22Rv1 (cell line): ENCODE measurements at regions not wholly inside any gene's neighbourhood (a gene's known extent, or its start where the extent isn't known, plus 50 kb on each side); places are given as distances from the start of the nearest gene placed in this dataset.

Experiments
- H3K27ac ChIP-seq: fragments of 450-650 bp; 2 replicates; pipeline ENCODE4 v1.5.1; 2017
- ZFX ChIP-seq: fragments of 450-650 bp; IDR thresholded peaks from 2 replicates; pipeline ENCODE4 v1.6.1; 2017; ENCODE audit warnings: antibody characterized with exemption, borderline replicate concordance
- TF ChIP-seq, protein P1 (sequence below): fragments of 450-650 bp; IDR thresholded peaks from 2 replicates; pipeline ENCODE4 v1.5.1; 2017; ENCODE audit warnings: mild to moderate bottlenecking

DNA sequence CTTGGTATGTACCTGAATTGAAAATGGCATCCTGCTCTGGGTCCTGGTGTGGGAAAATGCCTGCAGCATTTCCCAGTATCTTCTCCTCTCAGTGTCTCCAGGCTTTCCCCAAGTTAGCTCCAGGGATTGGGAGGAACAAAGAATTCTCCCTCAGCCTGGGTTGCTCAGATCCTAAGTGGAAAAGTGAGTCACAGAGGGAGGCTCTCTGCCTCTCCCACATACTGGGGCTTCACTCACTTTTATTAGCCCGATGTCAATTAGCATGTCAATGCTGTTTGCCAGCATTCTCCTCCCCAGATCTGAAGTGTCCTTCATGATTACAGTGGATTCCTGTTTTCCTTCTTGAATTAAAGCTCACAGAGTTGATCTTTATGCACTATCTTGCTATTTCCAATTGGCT lies 655.0 kb downstream of the EPHA3 start:
- H3K27ac ChIP-seq = no peak overlapping the region
- TF ChIP-seq, protein P1, sequence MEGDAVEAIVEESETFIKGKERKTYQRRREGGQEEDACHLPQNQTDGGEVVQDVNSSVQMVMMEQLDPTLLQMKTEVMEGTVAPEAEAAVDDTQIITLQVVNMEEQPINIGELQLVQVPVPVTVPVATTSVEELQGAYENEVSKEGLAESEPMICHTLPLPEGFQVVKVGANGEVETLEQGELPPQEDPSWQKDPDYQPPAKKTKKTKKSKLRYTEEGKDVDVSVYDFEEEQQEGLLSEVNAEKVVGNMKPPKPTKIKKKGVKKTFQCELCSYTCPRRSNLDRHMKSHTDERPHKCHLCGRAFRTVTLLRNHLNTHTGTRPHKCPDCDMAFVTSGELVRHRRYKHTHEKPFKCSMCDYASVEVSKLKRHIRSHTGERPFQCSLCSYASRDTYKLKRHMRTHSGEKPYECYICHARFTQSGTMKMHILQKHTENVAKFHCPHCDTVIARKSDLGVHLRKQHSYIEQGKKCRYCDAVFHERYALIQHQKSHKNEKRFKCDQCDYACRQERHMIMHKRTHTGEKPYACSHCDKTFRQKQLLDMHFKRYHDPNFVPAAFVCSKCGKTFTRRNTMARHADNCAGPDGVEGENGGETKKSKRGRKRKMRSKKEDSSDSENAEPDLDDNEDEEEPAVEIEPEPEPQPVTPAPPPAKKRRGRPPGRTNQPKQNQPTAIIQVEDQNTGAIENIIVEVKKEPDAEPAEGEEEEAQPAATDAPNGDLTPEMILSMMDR = no peak
- TF ChIP-seq ZFX = no peak

DNA sequence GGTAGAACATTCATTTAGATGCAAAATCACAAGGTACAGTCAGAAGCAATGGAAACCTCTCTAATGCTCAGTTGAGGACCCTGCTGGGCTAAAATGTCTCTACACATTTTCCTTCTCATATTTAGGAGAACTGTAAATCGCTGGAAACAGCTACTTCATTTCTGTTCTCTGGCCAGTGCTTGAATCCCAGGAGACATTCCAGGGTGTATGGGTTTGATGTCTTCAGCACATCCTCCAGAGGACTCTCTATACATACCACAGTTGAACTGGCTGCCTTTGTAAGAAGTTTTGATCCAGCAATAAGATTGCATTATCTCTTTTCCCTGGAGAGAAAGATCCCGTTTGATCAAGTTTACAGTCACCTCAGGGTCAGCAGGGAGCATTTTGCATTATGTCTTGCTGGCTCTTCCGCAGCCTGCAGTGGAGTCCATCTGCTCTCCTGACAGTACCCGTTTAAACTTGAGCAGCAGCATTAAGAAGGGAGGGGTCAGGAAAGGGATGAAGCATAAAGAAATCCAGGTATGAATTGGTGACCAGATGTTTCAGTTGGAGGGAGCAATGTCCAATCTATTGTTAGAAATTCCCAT lies 676.0 kb downstream of the EPHA3 start:
- TF ChIP-seq, protein P1 = no peak
- TF ChIP-seq ZFX = no peak
- H3K27ac ChIP-seq = no peak overlapping the region

- no peak overlapping the region for H3K27ac ChIP-seq
- no peak for TF ChIP-seq ZFX
- TF ChIP-seq, protein P1 = no peak
Observed at GRCh38 chr3:89787485-89787884, 680.1 kb downstream of the EPHA3 start.

GRCh38 chr3:89787979-89788378 lies 680.6 kb downstream of the EPHA3 start:
- no peak for TF ChIP-seq ZFX
- TF ChIP-seq, protein P1 = no peak
- no peak overlapping the region for H3K27ac ChIP-seq

- no peak for TF ChIP-seq ZFX
- TF ChIP-seq, protein P1 = no peak
- H3K27ac ChIP-seq = no peak overlapping the region
Observed at GRCh38 chr3:89795506-89795905, 688.1 kb downstream of the EPHA3 start.

- TF ChIP-seq, protein P1 = no peak
- no peak for TF ChIP-seq ZFX
- H3K27ac ChIP-seq = no peak overlapping the region
Observed at GRCh38 chr3:89802881-89803280, 695.5 kb downstream of the EPHA3 start.

- TF ChIP-seq, protein P1 = no peak
- TF ChIP-seq ZFX = no peak
- H3K27ac ChIP-seq = no peak overlapping the region
Observed at GRCh38 chr3:89803711-89804110, 696.3 kb downstream of the EPHA3 start.
